GM18502 (cell line): ENCODE measurements at regions not wholly inside any gene's neighbourhood (a gene's known extent, or its start where the extent isn't known, plus 50 kb on each side); places are given as distances from the start of the nearest gene placed in this dataset.
A peak's percentile ranks its signal among the peaks of the same experiment; 100 is the strongest.

Source experiments
- ATAC-seq: cut with Tn5 transposase; IDR thresholded peaks from one replicate; pipeline ENCODE4 v1.9.1; 2021; ENCODE audit warnings: mild to moderate bottlenecking; ENCODE audit not compliant: unreplicated experiment, poor library complexity

DNA sequence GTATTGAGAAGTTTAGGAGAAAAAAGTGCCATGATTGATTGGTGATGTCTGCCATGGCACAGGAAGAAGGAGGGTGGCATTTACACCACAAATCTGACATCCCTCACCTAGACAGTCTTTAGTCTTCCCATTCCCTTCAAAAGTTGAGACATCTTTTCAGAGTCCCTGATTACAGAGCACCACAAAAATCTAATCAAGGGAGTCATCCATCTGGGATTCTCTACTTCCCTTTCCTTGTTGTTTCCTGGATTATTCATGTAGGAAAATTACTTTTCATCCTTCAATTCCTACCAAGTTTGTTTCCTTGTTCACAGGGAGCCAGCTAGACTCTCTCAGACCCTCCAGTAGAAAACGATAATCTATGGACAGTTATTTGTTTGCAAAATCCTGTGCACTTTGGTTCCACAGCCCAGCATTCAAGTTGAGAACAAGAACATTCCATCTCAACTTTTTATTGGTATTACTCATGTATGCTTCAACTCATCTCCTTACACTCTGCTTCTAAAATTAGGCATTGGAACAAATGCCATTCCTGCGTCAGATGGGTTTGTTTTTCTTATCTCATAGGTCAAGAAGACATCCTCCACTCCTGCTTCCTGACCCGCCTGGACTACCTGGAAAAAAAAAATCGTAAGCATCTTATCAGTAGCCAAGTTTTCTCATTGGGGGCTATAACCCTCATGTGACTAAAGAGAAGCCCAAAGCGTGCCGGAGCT lies 259.9 kb downstream of the FOXO1 start:
- no peak for ATAC-seq

DNA sequence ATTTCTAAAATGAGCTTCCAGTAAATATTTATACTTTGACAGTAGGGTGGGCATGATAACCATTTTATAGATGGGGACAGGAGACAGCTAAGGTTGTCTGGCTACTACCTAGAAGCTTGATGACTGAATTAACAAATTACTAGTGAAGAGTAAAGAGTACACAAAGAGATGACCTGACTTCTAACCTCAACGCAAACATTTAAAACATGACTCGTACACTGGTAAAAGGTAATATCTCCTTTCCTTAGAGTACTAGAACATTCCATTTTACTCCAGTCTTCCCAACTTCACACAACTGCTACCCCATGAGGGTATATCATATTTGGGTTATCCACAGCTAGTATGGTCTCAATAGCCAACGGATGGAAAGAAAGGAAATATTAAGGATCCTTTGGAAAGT lies 258.9 kb downstream of the FOXO1 start:
- ATAC-seq: no peak

DNA sequence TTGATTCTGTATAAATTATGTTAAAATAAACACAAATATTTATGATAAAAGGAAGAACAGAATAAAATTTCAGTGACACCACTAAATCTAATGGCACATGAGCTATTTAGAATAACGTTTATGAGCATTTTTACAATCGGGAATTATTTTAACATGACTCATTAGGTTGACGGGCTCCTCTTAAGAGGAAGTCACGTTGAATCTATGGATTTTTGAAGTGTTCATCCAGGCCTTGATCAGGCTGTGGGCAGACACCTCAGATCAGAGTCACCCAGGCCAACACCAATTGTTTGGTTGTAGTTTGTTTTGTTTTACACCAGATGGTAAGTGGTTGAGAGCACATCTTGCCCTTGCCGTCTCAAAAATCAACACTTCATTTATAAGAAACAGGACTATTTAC lies 257.8 kb downstream of the FOXO1 start:
- no peak for ATAC-seq

- no peak for ATAC-seq
These were observed 257.2 kb downstream of the FOXO1 start for GRCh38 chr13:40409278-40409677.

GRCh38 chr13:40410315-40410714 lies 256.1 kb downstream of the FOXO1 start:
- no peak for ATAC-seq

DNA sequence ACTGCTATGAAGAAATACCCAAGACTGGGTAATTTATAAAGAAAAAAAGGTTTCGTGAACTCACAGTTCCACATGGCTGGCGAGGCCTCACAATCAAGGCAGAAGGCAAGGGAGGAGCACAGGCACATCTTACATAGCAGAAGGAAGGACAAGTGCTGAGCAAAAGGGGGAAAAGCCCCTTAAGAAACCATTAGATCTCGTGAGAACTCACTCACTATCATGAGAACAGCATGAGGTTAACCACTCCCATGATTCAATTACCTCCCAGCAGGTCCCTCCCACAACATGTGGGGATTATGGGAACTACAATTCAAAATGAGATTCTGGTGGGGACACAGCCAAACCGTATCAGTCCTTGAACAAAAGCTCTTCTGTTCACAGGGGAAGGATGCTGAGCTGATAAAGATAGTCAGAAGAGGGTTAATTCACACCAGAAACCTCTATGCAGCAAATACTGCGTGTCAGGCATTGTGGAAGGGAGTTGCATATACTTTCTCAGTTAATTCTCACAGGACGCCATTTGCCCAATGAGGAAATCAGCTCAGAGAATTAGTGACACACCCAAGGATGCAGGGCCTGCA lies 246.2 kb downstream of the FOXO1 start:
- no peak for ATAC-seq

DNA sequence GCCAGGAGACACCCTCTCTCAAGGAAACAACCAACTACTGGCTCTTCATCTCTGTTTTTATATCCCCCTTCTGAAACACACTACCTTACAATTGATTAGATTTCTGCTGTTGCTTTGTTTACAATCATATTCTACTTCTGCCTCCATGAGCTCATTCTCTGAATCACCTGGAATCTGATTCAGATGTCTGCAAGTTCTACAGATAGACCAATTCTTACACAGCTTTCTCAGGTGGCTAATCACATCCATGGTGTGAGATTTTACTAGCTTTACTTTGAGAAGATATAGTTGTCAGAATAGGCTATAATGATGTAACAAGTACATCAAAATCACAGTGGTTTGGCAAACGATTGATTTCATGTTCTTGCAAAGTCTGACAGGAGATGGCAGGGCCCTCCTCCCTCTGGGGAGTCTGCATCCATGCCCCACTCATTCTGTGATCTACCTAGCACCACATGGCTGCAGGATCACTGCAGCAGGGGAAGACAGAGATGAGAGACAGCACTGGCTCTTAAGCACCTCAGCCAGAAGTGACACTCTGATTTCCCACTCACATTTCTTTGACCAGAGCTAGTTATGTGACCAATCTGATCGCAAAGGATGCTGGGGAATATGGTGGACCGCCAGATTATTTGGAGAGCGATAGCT lies 243.7 kb downstream of the FOXO1 start:
- ATAC-seq: no peak

- ATAC-seq: no peak
These were observed 238.1 kb downstream of the FOXO1 start for GRCh38 chr13:40428354-40428753.

DNA sequence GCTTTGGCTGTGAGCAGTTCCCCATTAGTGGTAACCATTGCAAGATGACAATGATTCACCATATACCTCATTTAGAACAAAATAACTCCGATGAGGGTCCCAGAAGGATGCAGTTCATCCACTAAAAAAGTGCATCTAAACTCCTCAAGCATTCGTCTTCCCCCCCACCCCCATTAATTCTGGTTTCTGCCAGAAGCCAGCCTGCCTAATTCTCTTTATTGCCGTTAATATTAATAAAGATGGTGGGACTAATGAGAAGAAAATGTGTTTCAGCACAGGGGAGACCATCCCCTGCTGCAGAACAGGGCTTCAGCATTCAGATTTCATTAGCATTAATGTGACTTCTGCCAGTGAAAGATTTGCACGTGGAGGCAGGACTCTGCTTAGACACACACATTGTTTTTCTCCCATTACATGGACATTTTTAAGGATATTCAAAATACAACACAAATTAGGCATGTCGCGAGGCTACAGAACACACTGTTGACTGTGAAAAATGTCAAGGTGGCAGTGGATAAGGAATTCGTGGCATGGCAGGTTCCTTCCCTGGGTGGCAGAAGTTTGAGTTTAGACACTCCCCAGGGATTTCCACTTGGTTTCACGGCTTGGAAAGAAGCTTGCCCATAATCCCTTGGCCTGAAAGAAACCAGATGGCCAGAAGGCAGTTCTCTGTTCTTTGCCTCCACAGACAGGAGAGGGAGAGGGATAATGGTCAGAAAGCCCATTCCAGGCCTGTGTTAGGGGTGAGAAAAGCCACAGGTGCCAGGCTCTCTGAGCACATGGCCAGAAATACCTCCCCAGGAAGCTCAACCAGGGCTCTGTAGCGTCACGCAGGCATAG lies 236.5 kb downstream of the FOXO1 start:
- ATAC-seq: no peak

DNA sequence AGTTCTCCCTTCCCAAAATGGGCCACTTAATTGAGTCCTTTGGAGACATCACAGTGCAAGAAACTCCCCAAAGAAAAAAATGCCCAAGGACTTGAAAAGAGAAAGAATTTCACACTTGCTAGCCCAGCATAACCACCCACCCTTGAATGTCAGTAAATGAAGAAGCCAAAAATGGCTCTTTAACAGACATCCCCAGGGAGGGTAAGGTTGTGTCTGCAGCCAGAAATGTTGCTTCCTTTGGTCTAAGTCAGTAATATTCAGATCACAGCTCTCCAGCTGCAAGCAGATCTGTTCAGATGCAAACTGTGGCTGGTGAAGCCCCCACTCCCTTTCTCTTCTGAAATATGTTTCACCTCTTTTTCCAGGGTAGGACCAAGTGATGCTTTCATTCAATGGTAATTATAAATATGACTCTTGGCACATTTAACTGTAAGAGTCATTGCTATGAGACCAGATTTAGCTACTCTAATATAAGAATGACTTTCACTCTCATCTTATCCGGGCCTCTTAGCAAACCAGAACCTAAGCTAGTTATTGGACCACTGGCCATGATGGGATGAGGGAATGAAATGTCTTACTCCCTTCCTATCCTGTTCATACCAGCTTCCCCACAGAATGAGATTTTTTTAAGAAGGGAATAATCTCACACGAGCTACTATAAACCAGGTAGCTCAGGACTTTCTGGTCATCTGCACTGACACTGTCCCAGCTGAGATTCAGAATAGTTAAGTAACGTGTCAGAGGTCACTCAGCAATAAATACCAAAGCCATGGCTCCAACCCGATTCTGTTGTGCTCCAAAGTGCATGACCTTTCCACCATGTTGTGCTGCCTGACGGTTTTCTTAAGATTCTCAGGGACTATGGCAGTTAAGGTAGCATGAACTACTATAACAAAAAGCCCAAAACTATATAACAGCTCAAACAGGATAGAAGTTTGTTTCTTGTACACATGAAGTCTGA lies 234.1 kb downstream of the FOXO1 start:
- peak; percentile 69 for ATAC-seq

DNA sequence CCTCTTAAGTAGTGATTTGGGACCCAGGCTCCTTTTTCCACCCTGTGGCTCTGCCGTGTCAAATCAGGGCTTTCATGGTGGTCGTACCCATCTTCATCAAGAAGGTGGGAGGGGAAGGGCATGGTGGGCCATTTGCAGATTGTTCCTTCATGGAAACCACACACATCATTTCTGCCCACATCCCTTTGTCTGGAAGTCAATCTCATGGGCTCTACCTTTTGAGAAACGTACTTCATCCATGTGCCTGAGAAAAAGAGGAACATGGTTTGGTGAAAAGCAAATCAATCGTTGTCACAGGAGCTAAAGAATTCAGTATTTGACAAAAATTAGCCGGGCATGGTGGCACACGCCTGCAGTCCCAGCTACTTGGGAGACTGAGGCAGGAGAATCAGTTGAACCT lies 233.4 kb downstream of the FOXO1 start:
- no peak for ATAC-seq

DNA sequence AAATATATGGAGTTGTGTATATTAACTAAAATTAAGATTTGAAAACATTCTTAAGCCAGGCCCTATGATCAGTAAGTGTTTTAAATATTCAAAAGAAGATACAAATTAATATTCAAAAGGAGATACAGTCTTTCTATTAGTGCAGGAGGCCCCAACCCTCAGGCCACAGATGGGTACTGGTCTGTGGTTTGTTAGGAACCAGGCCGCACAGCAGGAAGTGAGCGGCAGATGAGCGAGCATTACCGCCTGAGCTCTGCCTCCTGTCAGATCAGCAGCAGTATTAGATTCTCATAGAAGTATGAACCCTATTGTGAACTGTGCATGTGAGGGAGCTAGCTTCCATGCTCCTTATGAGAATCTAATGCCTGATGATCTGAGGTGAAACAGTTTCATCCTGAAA lies 232.9 kb downstream of the FOXO1 start:
- peak; percentile 39 for ATAC-seq

GRCh38 chr13:40434516-40435397 lies 231.7 kb downstream of the FOXO1 start:
- no peak for ATAC-seq

DNA sequence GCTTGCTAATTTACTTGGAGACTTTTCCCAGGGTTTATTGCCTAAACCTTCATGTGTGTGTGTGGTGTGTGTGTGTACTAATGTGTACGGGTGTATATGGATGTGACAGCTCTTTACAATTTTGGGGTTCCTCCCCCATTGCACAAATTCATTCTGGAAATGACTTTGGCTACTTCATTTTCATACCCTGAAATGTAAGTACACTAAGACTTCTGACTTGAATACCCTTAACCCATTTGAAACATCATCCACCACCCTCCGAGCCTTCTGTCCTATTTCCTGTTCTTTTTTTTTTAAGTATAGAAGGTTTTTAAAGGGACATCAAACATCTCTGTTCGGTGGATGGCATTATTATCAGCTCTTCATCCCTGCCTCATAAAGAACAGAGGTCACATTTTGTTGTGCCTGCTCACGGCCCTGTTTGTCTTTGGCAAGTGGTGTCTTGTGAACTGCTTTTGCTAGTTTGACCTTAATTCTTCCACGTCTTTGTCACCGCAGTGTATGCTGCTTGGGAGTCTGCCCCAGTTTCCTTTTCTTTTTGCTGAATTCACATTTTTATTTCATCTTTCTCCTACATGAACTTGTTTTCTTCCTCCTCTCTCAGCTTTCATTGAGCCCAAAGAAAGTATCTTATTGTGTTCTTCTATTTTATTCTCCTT lies 228.3 kb downstream of the FOXO1 start:
- no peak for ATAC-seq

- peak; percentile 46 for ATAC-seq
These were observed 227.2 kb downstream of the FOXO1 start for GRCh38 chr13:40438999-40439797.

DNA sequence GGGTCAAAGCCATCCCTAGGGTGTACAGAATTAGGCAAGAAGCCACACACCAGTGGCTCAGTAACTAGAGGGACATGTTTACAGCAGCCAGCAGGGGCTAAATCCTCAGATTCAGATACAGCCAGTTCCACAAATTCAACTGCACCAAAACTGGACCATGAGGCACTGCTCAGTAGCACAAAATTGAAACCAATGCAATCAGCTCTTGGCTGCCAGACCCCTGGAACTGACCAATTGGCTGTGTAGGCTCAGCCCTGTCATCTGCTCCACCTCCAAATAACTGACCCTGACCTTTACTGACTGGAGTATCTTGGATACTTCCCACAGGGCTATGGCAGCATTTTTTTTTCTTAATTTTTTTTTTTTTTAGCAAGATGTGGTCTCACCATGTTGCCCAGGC lies 226.5 kb downstream of the FOXO1 start:
- no peak for ATAC-seq

GRCh38 chr13:40440990-40441820 lies 225.2 kb downstream of the FOXO1 start:
- no peak for ATAC-seq
